Endothelial cell of umbilical vein (primary cell): ENCODE measurements at regions not wholly inside any gene's neighbourhood (a gene's known extent, or its start where the extent isn't known, plus 50 kb on each side); places are given as distances from the start of the nearest gene placed in this dataset.

ENCODE experiments used
- BruUV-seq: library from RNA; stranded (reverse); fragments of 400-500 nt; replicated peaks from 2 replicates; lab custom pipeline; 2021; lab: Mats Ljungman, UMichigan
- CTCF ChIA-PET: fragments of 300-600, 350-600 bp; sonication (Branson Sonifier 250); formaldehyde crosslinking; loops from one replicate; lab custom pipeline; 2021; ENCODE audit warnings: antibody characterized with exemption, inconsistent platforms; lab: Charles Lee
- POLR2A ChIA-PET: fragments of 300-600, 350-600 bp; sonication (Branson Sonifier 250); formaldehyde crosslinking; loops from one replicate; lab custom pipeline; 2021; ENCODE audit warnings: antibody characterized with exemption, inconsistent platforms; lab: Charles Lee
- DNase-seq: peaks from one replicate; pipeline ENCODE4 v3.0.0-alpha.2; 2011; ENCODE audit warnings: low read depth, low spot score
- FAIRE-seq: peaks from 2 replicates; lab custom pipeline; 2011; peaks lifted over from hg19 to GRCh38; lab: Jason Lieb, UNC
- H2AFZ ChIP-seq: 2 replicates; pipeline ENCODE4 v1.6.0; 2012; ENCODE audit warnings: low read depth, low read length, control low read depth, inconsistent platforms
- H3K27ac ChIP-seq: 2 replicates; pipeline ENCODE4 v1.5.1; 2011; ENCODE audit warnings: low read depth, mild to moderate bottlenecking, control low read depth, low read length, moderate library complexity; ENCODE audit not compliant: insufficient read depth
- H3K27me3 ChIP-seq, 2 experiments: 2 replicates each; pipeline versions ENCODE4 v1.6.0 to v1.6.1; 2011; ENCODE audit warnings: low read length in 2 of 2, mixed read lengths in 1 of 2; ENCODE audit not compliant: control insufficient read depth in 2 of 2, insufficient read depth in 2 of 2
- H3K36me3 ChIP-seq, 2 experiments: 2 replicates in 1 of 2; 3 replicates in 1 of 2; pipeline ENCODE4 v1.5.1; 2011; ENCODE audit warnings: low read length in 2 of 2, mild to moderate bottlenecking in 1 of 2, moderate library complexity in 1 of 2; ENCODE audit not compliant: control insufficient read depth in 2 of 2, insufficient read depth in 2 of 2; ENCODE audit errors: extremely low read depth in 1 of 2
- H3K4me1 ChIP-seq: 3 replicates; pipeline ENCODE4 v1.5.1; 2011; ENCODE audit warnings: mild to moderate bottlenecking, low read length; ENCODE audit not compliant: control insufficient read depth, insufficient read depth; ENCODE audit errors: extremely low read depth
- H3K4me2 ChIP-seq: 2 replicates; pipeline ENCODE4 v1.6.1; 2011; ENCODE audit warnings: low read length, control low read depth, mixed read lengths; ENCODE audit not compliant: insufficient read depth
- H3K4me3 ChIP-seq, 3 experiments: fragments of 200-600 bp in 1 of 3; sonication (generic), shearing (Covaris generic) in 1 of 3; replicated peaks in 1 of 3; 2 replicates each; pipeline ENCODE4 v1.5.1; 2011 to 2016; ENCODE audit warnings: control low read depth in 3 of 3, low read length in 3 of 3, mild to moderate bottlenecking in 2 of 3, inconsistent platforms in 1 of 3, low read depth in 1 of 3, moderate library complexity in 1 of 3; ENCODE audit not compliant: insufficient read depth in 1 of 3
- H3K79me2 ChIP-seq: 2 replicates; pipeline ENCODE4 v1.6.0; 2012; ENCODE audit warnings: low read length, inconsistent platforms; ENCODE audit not compliant: control insufficient read depth, insufficient read depth
- H3K9ac ChIP-seq: replicated peaks from 2 replicates; pipeline ENCODE3; 2011; ENCODE audit warnings: low read length, control low read depth; ENCODE audit not compliant: insufficient read depth; ENCODE audit errors: extremely low read depth
- H3K9me1 ChIP-seq: replicated peaks from 3 replicates; pipeline ENCODE4 v1.6.0; 2011; ENCODE audit warnings: mild to moderate bottlenecking, low read length; ENCODE audit not compliant: control insufficient read depth, insufficient read depth; ENCODE audit errors: extremely low read depth
- H3K9me3 ChIP-seq: replicated peaks from 2 replicates; pipeline ENCODE4 v1.5.1; 2012; ENCODE audit warnings: low read length, inconsistent platforms; ENCODE audit not compliant: control insufficient read depth, insufficient read depth
- H4K20me1 ChIP-seq: replicated peaks from 2 replicates; pipeline ENCODE3; 2011; ENCODE audit warnings: mild to moderate bottlenecking, low read length; ENCODE audit not compliant: control insufficient read depth, insufficient read depth; ENCODE audit errors: extremely low read depth
- CTCF ChIP-seq, 2 donors: IDR thresholded peaks; 1 replicate in 1 of 2; 2 replicates in 1 of 2; pipeline ENCODE4 v1.5.1; 2011; ENCODE audit warnings: low read length in 2 of 2, mild to moderate bottlenecking in 2 of 2, moderate library complexity in 2 of 2, control low read depth in 1 of 2, inconsistent platforms in 1 of 2, low read depth in 1 of 2; ENCODE audit not compliant: insufficient read depth in 1 of 2; ENCODE audit errors: extremely low read depth in 1 of 2
- EZH2 ChIP-seq: IDR thresholded peaks from 2 replicates; pipeline ENCODE4 v1.6.1; 2012; ENCODE audit warnings: borderline replicate concordance, low read depth, mild to moderate bottlenecking, moderate library complexity, low read length, inconsistent platforms; ENCODE audit not compliant: severe bottlenecking
- FOS ChIP-seq: IDR thresholded peaks from 2 replicates; pipeline ENCODE4 v1.6.1; 2011; ENCODE audit warnings: mild to moderate bottlenecking, low read length, moderate library complexity, borderline replicate concordance; ENCODE audit not compliant: insufficient read depth
- GATA2 ChIP-seq: IDR thresholded peaks from 2 replicates; pipeline ENCODE4 v1.7.0; 2011; ENCODE audit warnings: low read depth, mild to moderate bottlenecking, moderate library complexity, mixed read lengths, low read length; ENCODE audit not compliant: insufficient read length, insufficient read depth
- JUN ChIP-seq: IDR thresholded peaks from 2 replicates; pipeline ENCODE4 v1.6.1; 2011; ENCODE audit warnings: borderline replicate concordance, low read depth; ENCODE audit not compliant: insufficient read length, insufficient read depth
- MAX ChIP-seq: IDR thresholded peaks from 2 replicates; pipeline ENCODE4 v1.6.1; 2011; ENCODE audit not compliant: insufficient read depth, insufficient read length
- MYC ChIP-seq: IDR thresholded peaks from one replicate; pipeline ENCODE4 v1.6.1; 2011; ENCODE audit warnings: mild to moderate bottlenecking, low read depth, low read length
- POLR2A ChIP-seq: IDR thresholded peaks from 2 replicates; pipeline ENCODE4 v1.6.1; 2012; ENCODE audit warnings: low read depth, mild to moderate bottlenecking, control low read depth, low read length
- POLR2AphosphoS5 ChIP-seq: IDR thresholded peaks from 2 replicates; pipeline ENCODE4 v1.6.1; 2012; ENCODE audit warnings: low read depth, mild to moderate bottlenecking, control low read depth, low read length, moderate library complexity; ENCODE audit not compliant: insufficient read depth
- dilution Hi-C: fragments of 300-500 bp; cut with MboI; formaldehyde crosslinking; loops from one replicate; pipeline ENCODE4 v1.15.0; 2019; ENCODE audit warnings: low sequenced_read_pairs; ENCODE audit not compliant: extremely low pct_ligation_motif_present
- intact Hi-C: fragments of 100-400 bp; cut with micrococcal nuclease; formaldehyde crosslinking; loops from one replicate; pipeline ENCODE4 v1.10.0; 2022

GRCh38 chr12:92464911-92465310 is 237.9 kb upstream of the PLEKHG7 start:
- DNase-seq, result no peak
- dilution Hi-C loops, result no loop called here
- H4K20me1 ChIP-seq, result no peaks in the 10 kb centered on the region
- POLR2A ChIA-PET, result no interaction called here
- no peak overlapping the region for H2AFZ ChIP-seq
- H3K27ac ChIP-seq, result no peak overlapping the region
- FAIRE-seq, result no peak
- intact Hi-C loops, result no loop called here
- H3K9ac ChIP-seq, result no peak overlapping the region
- no peak overlapping the region for H3K4me3 ChIP-seq
- no TSS peak for BruUV-seq
- no peak for TF ChIP-seq MAX
- TF ChIP-seq POLR2AphosphoS5, result no peak
- no peak for TF ChIP-seq POLR2A
- no peak for TF ChIP-seq EZH2
- TF ChIP-seq FOS, result no peak
- TF ChIP-seq GATA2, result no peak
- no peak for TF ChIP-seq JUN
- TF ChIP-seq CTCF (IDR thresholded peaks at IDR 0.05; ENCODE audit: extremely low read depth in 1 of 2, insufficient read depth in 1 of 2, low read depth in 1 of 2, low read length in 2 of 2), result no peak
- TF ChIP-seq MYC, result no peak
- H3K9me1 ChIP-seq, result no peaks in the 10 kb centered on the region
- CTCF ChIA-PET, result no interaction called here
- H3K9me3 ChIP-seq, result no peaks in the 10 kb centered on the region
- no peaks in the 10 kb centered on the region for H3K79me2 ChIP-seq
- H3K4me2 ChIP-seq, result no peak overlapping the region
- no peaks in the 10 kb centered on the region for H3K4me1 ChIP-seq
- H3K27me3 ChIP-seq, result no peaks in the 10 kb centered on the region
- H3K36me3 ChIP-seq, result no peaks in the 10 kb centered on the region
